H1 (cell line): ENCODE measurements at regions not wholly inside any gene's neighbourhood (a gene's known extent, or its start where the extent isn't known, plus 50 kb on each side); places are given as distances from the start of the nearest gene placed in this dataset.

Experiments
- ATF2 ChIP-seq: IDR thresholded peaks from 2 replicates; pipeline ENCODE4 v1.6.1; 2012; ENCODE audit warnings: low read length, inconsistent platforms
- ATF3 ChIP-seq: IDR thresholded peaks from 2 replicates; pipeline ENCODE4 v1.6.1; 2011; ENCODE audit warnings: low read depth, mild to moderate bottlenecking, low read length; ENCODE audit not compliant: insufficient read depth
- BCL11A ChIP-seq, 2 experiments: IDR thresholded peaks; one replicate each; pipeline ENCODE4 v1.6.1; 2011; ENCODE audit warnings: low read depth in 2 of 2, low read length in 2 of 2, mild to moderate bottlenecking in 2 of 2
- CEBPB ChIP-seq: IDR thresholded peaks from 2 replicates; pipeline ENCODE4 v1.6.1; 2012; ENCODE audit warnings: low read depth, low read length
- CTBP2 ChIP-seq: IDR thresholded peaks from 2 replicates; pipeline ENCODE4 v1.7.0; 2011; ENCODE audit warnings: borderline replicate concordance, mild to moderate bottlenecking, moderate library complexity, mixed read lengths, low read length; ENCODE audit not compliant: insufficient read depth, insufficient read length
- E2F6 ChIP-seq: IDR thresholded peaks from 2 replicates; pipeline ENCODE4 v1.6.1; 2012; ENCODE audit warnings: inconsistent platforms
- FOSL1 ChIP-seq: IDR thresholded peaks from 2 replicates; pipeline ENCODE4 v1.6.1; 2011; ENCODE audit warnings: mild to moderate bottlenecking, low read depth, low read length, moderate library complexity; ENCODE audit not compliant: insufficient read depth
- GTF2F1 ChIP-seq: IDR thresholded peaks from 2 replicates; pipeline ENCODE4 v1.6.1; 2012; ENCODE audit warnings: low read depth, low read length, improper control_type of control experiment, borderline replicate concordance
- HDAC2 ChIP-seq, 2 experiments: fragments of 300-600 bp in 1 of 2; sonication (generic) in 1 of 2; IDR thresholded peaks; 2 replicates each; pipeline ENCODE4 v1.6.1; 2011 to 2012; ENCODE audit warnings: low read depth in 2 of 2, low read length in 2 of 2, mild to moderate bottlenecking in 2 of 2, moderate library complexity in 2 of 2, borderline replicate concordance in 1 of 2, inconsistent platforms in 1 of 2
- HDAC6 ChIP-seq: IDR thresholded peaks from one replicate; pipeline ENCODE4 v1.7.1; 2012; ENCODE audit warnings: low read depth, mild to moderate bottlenecking, inconsistent platforms, low read length, moderate library complexity
- JUN ChIP-seq: IDR thresholded peaks from 2 replicates; pipeline ENCODE4 v1.6.1; 2011; ENCODE audit warnings: low read depth, mild to moderate bottlenecking, improper control_type of control experiment, low read length
- MAFK ChIP-seq: IDR thresholded peaks from 2 replicates; pipeline ENCODE4 v1.6.1; 2012; ENCODE audit warnings: low read depth, mild to moderate bottlenecking, improper control_type of control experiment, low read length
- NRF1 ChIP-seq: IDR thresholded peaks from 2 replicates; pipeline ENCODE4 v1.6.1; 2011; ENCODE audit warnings: mild to moderate bottlenecking, low read depth, low read length, improper control_type of control experiment
- RFX5 ChIP-seq: IDR thresholded peaks from 2 replicates; pipeline ENCODE4 v1.6.1; 2011; ENCODE audit warnings: low read depth, low read length, improper control_type of control experiment, borderline replicate concordance
- SIN3A ChIP-seq, 2 experiments: IDR thresholded peaks in 1 of 2; conservative IDR thresholded peaks in 1 of 2; 2 replicates each; pipeline ENCODE4 v1.6.1; 2011 to 2012; ENCODE audit warnings: low read length in 2 of 2, improper control_type of control experiment in 1 of 2, low read depth in 1 of 2, mild to moderate bottlenecking in 1 of 2
- SP2 ChIP-seq: IDR thresholded peaks from 2 replicates; pipeline ENCODE4 v1.6.1; 2012; ENCODE audit warnings: mild to moderate bottlenecking, low read length, inconsistent platforms
- SP4 ChIP-seq: IDR thresholded peaks from 2 replicates; pipeline ENCODE4 v1.6.1; 2012; ENCODE audit warnings: low read length, inconsistent platforms
- SRF ChIP-seq: IDR thresholded peaks from 2 replicates; pipeline ENCODE4 v1.6.1; 2011; ENCODE audit warnings: mild to moderate bottlenecking, low read depth, low read length, moderate library complexity
- TAF7 ChIP-seq: optimal IDR thresholded peaks from 2 replicates; pipeline ENCODE3; 2011; ENCODE audit warnings: low read depth, mild to moderate bottlenecking, inconsistent platforms, low read length, moderate library complexity, borderline replicate concordance
- TBP ChIP-seq: IDR thresholded peaks from 2 replicates; pipeline ENCODE4 v1.6.1; 2011; ENCODE audit warnings: low read depth, low read length, improper control_type of control experiment

GRCh38 chr6:117829594-117830319, 77.3 kb upstream of the SLC35F1 start (continued):
- TF ChIP-seq TAF7 (no peak), FOSL1 (no peak), TBP (no peak), SRF (no peak), MAFK (no peak), SIN3A (conservative IDR thresholded peaks at IDR 0.05 in 1 of 2, IDR thresholded peaks at IDR 0.05 in 1 of 2; ENCODE audit: low read depth in 1 of 2, low read length in 2 of 2) (no peak), RFX5 (no peak), GTF2F1 (no peak), BCL11A (IDR thresholded peaks at IDR 0.05; ENCODE audit: low read depth in 2 of 2, low read length in 2 of 2) (no peak), SP2 (no peak), CEBPB (no peak), E2F6 (no peak), JUN (no peak), NRF1 (no peak), ATF2 (no peak), HDAC6 (no peak), CTBP2 (no peak), HDAC2 (IDR thresholded peaks at IDR 0.05; ENCODE audit: borderline replicate concordance in 1 of 2, low read depth in 2 of 2, low read length in 2 of 2) (0 out of 4 replicates have a peak, but pooled peaks of 1 of the 2 experiments have one; percentile 21), ATF3 (no peak), SP4 (no peak)
